OCI-LY7 (cell line): ENCODE measurements at regions not wholly inside any gene's neighbourhood (a gene's known extent, or its start where the extent isn't known, plus 50 kb on each side); places are given as distances from the start of the nearest gene placed in this dataset.

Source experiments
- CTCF ChIP-seq: fragments of 200-600 bp; sonication (generic); conservative IDR thresholded peaks from 2 replicates; pipeline ENCODE4 v1.5.1; 2014; ENCODE audit warnings: mild to moderate bottlenecking, antibody characterized with exemption, low read length, moderate library complexity, mixed read lengths
- EZH2phosphoT487 ChIP-seq: fragments of 200-600 bp; sonication (generic); IDR thresholded peaks from 2 replicates; pipeline ENCODE4 v1.6.1; 2018; ENCODE audit warnings: low read depth, borderline replicate concordance, mild to moderate bottlenecking, mixed run types, antibody characterized with exemption, low read length, moderate library complexity, mixed read lengths

GRCh38 chr2:182585430-182585829 is 130.6 kb upstream of the DNAJC10 start:
- no peak for TF ChIP-seq CTCF
- no peak for TF ChIP-seq EZH2phosphoT487
